ENCODE measurements at regions not wholly inside any gene's neighbourhood (a gene's known extent, or its start where the extent isn't known, plus 50 kb on each side); places are given as distances from the start of the nearest gene placed in this dataset.
"Not testable (repeated sequence)": the region's sequence is repeated elsewhere in the genome, so short reads cannot be mapped to it uniquely, and the experiment has no call there.

GRCh38 chr13:56563663-56564062 is 577.1 kb upstream of the PRR20A start:
- no peak for DNase-seq

DNA sequence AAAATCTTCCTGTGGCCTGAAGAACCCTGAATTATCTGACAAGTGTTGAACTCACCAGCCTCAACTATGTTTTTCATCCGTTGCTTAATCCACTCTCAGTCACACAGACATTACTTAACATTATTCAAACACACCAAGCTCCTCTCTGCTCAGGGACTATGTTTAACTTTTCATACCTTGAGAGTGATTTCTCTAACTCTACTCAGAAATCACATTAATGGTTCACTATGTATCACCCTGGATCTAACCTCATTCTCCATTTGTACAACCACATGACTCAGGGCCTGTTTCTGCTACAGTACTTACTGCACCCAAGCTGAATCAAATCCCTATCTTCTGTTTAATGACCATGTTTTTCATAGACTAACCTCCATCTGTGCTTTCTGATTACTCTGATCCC is 553.7 kb upstream of the PRR20A start:
- no peak for DNase-seq

- DNase-seq, result no peak
Observed at GRCh38 chr13:56615572-56615971, 525.1 kb upstream of the PRR20A start.

GRCh38 chr13:56622840-56623239 is 517.9 kb upstream of the PRR20A start:
- no peak for DNase-seq

- not testable (repeated sequence) for DNase-seq
Observed at GRCh38 chr13:56628886-56629285, 511.8 kb upstream of the PRR20A start.

DNA sequence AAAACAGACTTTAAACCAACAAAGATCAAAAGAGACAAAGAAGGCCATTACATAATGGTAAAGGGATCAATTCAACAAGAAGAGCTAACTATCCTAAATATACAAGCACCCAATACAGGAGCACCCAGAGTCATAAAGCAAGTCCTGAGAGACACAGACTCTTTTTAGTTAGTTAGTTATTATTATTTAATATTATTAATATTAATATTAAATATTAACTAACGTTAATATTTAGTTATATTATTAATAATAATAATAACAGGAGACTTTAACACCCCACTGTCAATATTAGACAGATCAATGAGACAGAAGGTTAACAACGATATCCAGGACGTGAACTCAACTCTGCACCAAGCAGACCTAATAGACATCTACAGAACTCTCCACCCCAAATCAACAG is 509.7 kb upstream of the PRR20A start:
- not testable (repeated sequence) for DNase-seq

DNA sequence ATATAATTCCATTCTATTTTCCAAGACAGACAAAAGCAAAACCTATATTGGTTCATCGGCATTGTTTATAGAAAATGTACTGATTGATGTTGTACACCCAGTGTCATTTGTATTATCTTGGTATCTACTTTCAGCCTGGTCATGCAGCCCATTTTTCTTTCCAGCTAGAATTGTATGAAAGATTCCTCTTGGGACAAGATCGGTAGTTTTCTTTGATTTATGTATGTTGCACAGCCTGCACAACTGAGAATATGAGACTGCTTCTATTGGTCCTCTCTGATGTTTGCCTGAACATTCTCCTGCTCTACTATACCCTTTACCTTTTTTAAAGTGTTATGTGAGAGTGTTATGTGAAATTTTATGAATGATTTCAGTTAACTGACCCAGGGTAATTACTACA is 487.7 kb upstream of the PRR20A start:
- no peak for DNase-seq

DNA sequence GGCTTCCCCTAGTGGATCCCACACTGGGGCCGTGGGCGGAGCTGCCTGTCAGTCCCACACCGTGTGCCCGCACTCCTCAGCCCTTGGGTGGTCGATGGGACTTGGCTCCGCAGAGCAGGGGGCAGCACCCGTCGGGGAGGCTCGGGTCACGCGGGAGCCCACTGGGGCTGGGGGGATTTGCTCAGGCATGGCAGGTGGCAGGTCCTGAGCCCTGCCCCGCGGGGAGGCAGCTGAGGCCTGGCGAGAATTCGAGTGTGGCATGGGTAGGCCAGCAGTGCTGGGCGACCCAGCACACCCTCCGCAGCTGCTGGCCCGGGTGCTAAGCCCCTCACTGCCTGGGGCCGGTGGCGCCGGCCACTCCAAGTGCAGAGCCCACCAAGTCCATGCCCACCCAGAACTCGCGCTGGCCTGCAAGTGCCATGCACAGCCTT is 481.7 kb upstream of the PRR20A start:
- DNase-seq, result no peak

- DNase-seq, result no peak
Observed at GRCh38 chr13:56670563-56670962, 470.2 kb upstream of the PRR20A start.

DNA sequence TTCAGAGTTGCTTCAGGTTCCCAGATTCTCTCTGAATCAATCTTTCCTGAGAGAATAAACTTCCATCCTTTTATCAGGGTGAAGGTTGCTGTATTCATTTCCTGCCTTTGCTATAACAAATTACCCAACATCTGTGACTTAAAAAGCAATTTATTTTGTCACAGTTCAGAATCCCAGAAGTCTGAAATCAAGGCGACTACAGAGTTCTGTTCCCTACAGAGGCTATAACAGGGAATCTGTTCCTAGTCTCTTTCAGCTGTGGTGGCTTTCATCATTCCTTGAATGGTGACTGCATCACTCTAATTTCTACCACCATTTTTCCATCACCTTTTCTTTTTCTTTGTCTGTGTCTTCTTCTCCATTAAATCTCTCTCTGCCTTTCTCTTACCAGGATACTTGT is 459.3 kb upstream of the PRR20A start:
- no peak for DNase-seq

DNA sequence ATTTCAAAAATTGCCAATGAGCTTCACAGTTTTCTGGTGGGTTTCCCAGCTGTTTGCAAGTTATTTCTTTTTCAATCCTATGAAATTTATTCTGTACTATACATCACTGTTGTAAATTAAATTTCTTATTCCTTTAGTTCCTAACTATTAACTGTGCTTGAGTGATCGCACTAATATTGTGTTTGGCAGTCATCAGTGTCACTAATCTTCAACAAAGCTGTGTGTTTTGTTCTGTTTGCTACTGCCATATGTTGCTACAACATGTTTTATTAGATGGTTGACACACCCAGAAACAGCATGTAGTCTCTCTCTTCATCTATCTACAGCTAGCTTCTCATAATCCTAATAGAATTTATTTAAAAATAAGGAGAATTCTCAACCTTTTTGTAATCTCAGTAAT is 453.6 kb upstream of the PRR20A start:
- DNase-seq, result no peak

DNA sequence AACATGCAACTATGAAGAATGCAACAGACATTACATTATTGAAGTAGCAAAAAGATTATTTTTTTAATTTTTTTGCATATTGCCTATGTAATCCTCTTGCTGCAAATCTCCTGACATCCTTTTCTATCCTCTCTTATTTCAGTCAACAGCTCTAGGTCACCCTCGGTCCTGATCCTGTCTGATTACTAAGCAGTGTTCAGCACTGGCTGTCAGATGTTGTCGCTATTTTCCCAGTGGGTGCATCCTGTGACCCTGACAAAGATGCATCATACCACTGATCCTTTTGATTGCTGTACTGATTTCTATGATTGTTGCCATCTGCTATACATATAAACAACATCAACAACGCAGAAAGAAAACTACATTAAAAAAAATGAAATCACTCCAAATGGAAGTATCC is 443.7 kb upstream of the PRR20A start:
- DNase-seq, result no peak

DNA sequence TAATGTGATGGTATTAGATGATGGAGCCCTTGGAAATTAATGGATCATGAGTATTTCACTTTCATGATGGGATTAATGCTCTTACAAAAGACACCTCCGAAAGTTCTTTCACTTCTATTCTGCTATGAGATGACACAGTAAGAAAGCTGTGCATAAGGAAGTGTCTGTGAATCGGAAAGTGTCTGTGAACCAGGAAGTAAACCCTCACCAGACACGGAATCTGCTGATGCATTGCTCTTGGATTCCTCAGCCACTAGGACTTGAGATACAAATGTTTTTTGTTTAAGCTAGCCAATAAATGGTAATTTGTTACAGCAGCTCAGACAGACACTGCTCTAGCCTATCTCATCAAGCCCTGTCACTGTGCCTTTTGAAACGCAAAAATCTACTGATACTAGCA is 440.4 kb upstream of the PRR20A start:
- DNase-seq, result no peak

- no peak for DNase-seq
Observed at GRCh38 chr13:56706485-56706884, 434.2 kb upstream of the PRR20A start.

DNA sequence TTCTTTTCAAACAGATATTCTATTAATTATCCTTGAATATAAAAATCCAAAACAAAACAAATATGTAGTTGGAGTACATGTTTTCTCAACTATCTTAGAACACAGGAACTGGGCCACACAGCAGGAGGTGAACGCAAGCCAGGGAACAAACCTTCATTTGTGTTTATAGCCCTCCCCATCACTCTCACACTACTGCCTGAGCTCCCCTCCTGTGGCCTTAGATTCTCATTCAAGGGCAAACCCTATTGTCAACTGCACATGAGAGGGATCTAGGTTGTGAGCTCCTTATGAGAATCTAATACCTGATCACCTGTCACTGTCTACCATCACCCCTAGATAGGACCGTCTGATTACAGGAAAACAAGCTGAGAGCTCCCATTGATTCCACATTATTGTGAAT is 427.1 kb upstream of the PRR20A start:
- no peak for DNase-seq

GRCh38 chr13:56718791-56719190 is 421.9 kb upstream of the PRR20A start:
- no peak for DNase-seq

DNA sequence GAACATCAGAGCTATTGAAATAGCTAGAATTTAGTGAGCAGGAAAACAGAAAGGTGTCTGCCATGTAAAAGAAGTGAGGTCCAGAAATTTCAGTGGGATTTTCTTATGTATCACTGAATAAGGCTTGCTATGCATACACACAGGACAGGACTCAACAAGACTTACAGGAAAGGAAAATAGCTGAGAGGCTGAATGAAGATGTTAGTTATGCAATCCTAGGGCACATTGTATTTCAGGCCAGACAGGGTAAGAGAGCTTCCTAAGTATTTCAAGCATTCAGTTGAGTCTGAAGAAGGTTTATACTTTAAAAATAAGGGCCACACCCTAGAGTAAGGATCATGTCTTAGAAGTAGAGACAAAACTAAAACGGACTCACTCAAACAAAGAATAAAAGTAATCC is 419.9 kb upstream of the PRR20A start:
- DNase-seq, result no peak

GRCh38 chr13:56735537-56735942 is 405.2 kb upstream of the PRR20A start:
- DNase-seq, result no peak

DNA sequence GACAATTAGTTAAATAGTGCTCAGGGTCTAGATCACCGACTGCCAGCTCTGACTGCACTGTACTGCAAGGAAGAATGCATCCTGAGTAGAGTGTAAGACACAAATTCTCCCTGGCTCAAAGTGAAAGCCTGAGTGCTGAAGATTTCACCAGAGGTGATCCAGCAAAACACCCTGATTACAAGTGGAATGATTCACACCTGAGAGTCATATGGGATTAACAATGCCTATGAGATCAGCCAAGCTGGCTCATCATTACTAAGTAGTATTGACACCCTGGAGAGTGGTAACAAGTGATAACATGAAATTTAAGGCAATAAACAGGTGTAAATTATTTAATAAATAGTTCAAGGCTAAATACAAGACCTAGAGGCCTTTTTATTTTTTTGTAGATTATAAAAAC is 403.8 kb upstream of the PRR20A start:
- no peak for DNase-seq

DNA sequence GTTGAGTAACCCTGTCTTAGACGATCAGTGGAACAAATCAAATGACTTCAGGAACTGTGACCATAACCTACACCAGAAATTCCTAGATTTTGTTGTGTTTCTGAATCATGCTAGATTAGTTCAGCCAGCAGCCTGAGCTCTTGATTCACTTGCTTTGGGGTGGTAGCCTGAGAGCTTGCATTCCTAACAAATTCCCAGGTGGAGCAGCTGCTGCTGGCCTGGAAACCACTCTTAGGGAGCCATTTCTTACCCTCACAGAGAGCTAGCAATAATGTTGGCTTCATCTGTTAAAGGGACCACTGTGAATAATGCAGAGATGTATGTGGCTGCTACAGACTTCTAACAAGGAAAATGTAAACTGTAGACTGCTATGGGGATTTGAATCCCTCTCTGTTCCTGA is 388.1 kb upstream of the PRR20A start:
- no peak for DNase-seq

GRCh38 chr13:56755181-56755935 is 385.4 kb upstream of the PRR20A start:
- no peak for DNase-seq

GRCh38 chr13:56763333-56763732 is 377.4 kb upstream of the PRR20A start:
- not testable (repeated sequence) for DNase-seq

DNA sequence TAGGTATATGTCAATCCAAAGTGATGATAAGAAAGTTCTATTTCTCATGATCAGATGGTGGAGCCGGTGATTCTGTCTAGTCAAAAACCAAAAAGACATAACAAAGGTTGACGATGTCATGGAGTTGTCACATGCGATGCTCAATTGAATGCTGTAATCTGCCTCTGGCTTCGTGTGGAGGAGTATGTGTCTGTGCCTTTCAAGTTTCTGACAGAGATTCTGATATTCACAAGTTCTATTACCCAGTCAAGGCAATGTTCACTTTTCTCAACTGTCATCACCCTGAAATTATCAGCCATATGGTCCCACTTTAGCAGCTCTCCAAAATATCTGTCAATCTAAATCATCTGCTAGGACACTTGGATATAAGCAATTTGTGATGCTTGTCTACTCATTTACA is 367.6 kb upstream of the PRR20A start:
- DNase-seq, result no peak

DNA sequence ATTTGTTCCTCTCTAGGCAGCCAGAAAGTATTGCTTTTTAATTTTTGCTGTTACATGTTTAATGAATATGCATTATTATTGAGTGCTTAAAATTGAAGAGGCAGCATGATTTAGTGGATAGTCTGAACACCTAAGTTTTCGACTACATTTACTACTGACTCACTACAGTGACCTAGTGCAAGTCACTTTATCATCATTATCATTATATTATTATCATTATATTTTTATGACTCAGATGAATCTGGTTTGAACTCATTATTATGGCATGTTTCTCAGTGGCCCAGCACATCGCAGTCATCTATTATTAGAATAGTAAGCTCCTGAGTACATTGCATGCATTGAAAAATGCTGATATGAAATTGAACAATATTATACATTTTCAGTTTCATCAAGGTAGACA is 351.2 kb upstream of the PRR20A start:
- DNase-seq, result no peak

DNA sequence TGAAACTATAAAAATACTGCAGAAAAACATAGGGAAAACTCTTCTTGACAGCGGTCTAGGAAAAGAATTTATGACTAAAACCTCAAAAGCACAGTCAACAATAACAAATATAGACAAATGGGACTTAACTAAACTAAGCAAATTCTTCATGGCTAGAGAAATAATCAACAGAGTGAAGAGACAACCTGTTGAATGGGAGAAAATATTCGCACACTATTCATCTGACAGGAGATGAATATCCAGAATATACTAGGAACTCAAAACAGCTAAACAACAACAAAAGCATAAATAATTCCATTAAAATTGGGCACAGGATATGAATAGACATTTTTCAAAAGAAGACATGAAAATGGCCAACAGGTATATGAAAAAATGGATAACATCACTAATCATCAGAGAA is 303.6 kb upstream of the PRR20A start:
- DNase-seq, result no peak
